Stimulated activated CD8-positive, alpha-beta memory T cell treated with anti-CD3 and anti-CD28 coated beads, Interleukin-15, amount 100 ng/mL, for 24 hours (primary cell): ENCODE measurements at regions not wholly inside any gene's neighbourhood (a gene's known extent, or its start where the extent isn't known, plus 50 kb on each side); places are given as distances from the start of the nearest gene placed in this dataset.
"Not testable (repeated sequence)": the region's sequence is repeated elsewhere in the genome, so short reads cannot be mapped to it uniquely, and the experiment has no call there.

Source experiments
- DNase-seq: peaks from one replicate; pipeline ENCODE4 v3.0.0-alpha.2; 2020; ENCODE audit warnings: low read depth

GRCh38 chr9:75672478-75672877 lies 218.0 kb upstream of the PCSK5 start:
- no peak for DNase-seq

DNA sequence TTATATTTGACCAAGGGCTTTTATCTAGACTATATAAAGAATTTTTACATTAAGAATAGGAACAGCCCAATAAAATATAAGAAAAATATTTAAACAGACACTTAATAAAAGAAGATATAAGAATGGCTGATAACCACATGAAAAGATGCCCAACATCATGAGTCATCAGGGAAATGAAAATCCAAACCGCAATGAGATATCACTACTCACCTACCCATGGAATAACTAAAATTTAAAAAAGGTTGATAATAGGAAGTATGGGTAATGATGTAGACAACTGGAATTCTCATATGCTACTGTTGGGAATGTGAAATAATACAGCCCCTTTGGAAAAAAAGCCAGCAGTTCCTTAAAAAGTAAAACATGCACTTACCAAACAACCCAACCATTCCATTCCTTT lies 206.9 kb upstream of the PCSK5 start:
- no peak for DNase-seq

GRCh38 chr9:75685062-75685461 lies 205.4 kb upstream of the PCSK5 start:
- no peak for DNase-seq

GRCh38 chr9:75687359-75687953 lies 203.0 kb upstream of the PCSK5 start:
- DNase-seq = no peak

DNA sequence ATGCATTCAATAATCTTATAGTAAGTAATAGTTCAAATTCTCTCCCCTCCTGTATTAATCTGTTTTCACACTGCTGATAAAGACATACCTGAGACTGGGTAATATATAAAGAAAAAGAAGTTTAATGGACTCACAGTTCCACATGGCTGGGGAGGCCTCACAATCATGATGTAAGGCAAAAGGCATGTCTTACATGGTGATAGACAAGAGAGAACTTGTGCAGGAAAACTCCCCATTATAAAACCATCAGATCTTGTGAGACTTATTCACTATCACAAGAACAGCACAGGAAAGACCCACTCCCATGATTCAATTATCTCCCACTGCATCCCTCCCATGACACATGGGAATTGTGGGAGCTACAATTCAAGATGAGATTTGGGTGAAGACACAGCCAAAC lies 199.9 kb upstream of the PCSK5 start:
- not testable (repeated sequence) for DNase-seq

GRCh38 chr9:75691408-75691807 lies 199.1 kb upstream of the PCSK5 start:
- no peak for DNase-seq

- DNase-seq = no peak
Observed at GRCh38 chr9:75692309-75692708, 198.2 kb upstream of the PCSK5 start.

GRCh38 chr9:75695921-75696320 lies 194.6 kb upstream of the PCSK5 start:
- DNase-seq = no peak

- no peak for DNase-seq
Observed at GRCh38 chr9:75699017-75699416, 191.5 kb upstream of the PCSK5 start.

GRCh38 chr9:75699625-75700251 lies 190.7 kb upstream of the PCSK5 start:
- no peak for DNase-seq

DNA sequence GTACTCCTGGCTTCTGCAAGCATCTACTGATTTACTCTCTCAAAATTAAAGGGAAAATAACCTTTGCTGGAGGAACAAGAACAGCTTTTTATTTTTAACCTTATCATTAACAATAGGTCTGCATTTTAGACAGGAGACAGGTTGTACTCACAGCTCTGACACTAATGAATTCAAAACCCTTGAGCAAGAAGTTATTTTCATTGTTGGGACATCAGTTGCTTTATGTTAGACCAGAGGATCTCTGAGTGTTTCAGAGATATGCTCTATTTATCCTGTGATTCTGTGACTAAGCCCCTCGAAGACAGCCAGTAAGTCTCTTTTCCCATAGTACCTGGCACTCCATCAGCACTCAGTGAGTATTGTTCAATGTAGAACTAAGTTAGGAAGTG lies 190.2 kb upstream of the PCSK5 start:
- DNase-seq = no peak

DNA sequence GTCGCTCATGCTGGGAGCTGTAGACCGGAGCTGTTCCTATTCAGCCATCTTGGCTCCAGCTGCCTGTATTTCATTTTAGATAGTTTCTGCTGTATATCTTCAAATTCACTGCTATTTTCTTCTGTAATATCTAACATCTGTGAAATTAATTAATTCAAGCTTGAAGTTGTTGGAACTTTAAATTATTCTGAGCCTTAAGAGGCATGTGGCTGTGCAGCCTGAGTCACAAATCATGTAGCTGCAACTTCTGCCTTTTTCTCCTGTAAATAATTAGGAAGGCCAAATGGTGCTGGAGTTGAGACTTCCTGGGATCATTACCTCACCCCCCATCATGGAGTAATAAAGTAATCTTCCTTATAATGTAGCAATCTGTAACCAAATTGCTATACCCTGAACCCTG lies 183.3 kb upstream of the PCSK5 start:
- DNase-seq = no peak

GRCh38 chr9:75709698-75710097 lies 180.8 kb upstream of the PCSK5 start:
- no peak for DNase-seq

- no peak for DNase-seq
Observed at GRCh38 chr9:75712700-75713099, 177.8 kb upstream of the PCSK5 start.

GRCh38 chr9:75713335-75713734 lies 177.1 kb upstream of the PCSK5 start:
- DNase-seq = no peak

DNA sequence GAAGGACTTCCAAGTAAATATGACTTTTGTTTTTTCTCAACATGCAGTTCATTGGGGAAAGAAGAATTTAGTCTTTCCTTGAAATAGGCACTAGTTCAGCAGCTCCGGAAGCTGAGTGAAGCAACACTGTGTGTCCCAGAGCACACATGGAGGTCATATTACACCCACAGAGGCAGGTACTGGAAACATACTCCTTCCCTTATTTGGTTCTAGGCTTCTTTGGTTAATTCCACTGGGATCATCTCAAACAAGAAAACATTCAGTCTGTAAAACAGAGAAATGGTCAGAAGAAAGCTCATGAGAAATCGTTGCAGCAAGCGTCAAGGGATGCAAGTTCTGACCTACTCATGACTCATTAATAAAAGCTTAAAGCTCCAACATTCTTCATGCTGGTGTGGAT lies 175.1 kb upstream of the PCSK5 start:
- no peak for DNase-seq

DNA sequence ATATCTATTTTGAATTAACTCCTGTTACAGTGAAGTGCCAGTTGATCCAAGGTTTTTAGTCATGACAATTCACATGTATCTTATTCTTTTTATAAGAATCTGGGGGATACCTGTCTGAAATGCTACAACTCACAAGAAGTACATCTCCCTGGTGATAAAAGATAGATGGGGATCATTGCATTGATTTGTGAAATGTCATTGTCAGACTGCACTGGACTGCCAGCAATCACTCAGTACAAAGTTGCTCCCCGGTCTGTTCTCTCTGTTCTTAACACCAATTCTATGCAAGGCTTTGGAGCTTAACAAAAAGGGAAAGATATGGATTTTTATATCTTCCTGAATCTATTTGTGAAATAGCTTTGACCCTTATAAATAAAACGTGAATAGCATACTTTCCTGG lies 171.8 kb upstream of the PCSK5 start:
- no peak for DNase-seq

GRCh38 chr9:75728391-75728790 lies 162.1 kb upstream of the PCSK5 start:
- no peak for DNase-seq

- DNase-seq = no peak
Observed at GRCh38 chr9:75734802-75735201, 155.7 kb upstream of the PCSK5 start.

DNA sequence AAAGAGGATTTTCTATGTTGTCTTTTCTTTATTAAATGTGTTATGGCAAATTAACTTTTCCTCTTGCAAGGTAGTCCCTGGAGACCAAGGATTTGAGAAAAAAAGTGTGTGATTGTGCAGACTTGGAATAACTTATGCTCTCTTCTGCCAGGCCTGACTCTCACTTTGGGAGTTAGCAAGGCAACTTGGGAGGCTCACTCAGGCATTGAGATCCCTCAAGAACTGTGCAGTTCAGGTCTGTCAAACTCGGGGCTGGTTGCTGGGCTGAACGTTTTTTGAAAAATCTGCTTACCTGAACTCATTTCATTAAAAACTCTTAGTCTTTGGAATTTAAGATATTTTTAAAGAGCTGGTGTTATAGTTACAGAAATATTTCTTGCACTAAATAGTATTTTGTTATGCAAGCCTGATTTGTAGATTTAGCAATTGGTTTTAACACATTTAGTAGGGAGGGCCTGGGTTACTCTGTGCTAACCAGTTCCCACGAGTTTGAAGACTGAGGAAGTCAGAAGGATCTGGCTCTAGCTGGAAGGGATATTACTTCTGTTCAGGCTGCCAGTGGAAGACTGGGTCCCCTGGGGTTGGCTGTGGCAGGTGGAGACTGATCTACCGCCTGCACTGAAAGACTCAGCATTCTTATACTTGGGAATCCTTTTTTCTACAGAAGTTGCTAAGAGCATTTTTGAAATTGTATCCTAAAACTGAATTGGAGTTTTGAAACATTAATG lies 150.4 kb upstream of the PCSK5 start:
- DNase-seq = no peak

DNA sequence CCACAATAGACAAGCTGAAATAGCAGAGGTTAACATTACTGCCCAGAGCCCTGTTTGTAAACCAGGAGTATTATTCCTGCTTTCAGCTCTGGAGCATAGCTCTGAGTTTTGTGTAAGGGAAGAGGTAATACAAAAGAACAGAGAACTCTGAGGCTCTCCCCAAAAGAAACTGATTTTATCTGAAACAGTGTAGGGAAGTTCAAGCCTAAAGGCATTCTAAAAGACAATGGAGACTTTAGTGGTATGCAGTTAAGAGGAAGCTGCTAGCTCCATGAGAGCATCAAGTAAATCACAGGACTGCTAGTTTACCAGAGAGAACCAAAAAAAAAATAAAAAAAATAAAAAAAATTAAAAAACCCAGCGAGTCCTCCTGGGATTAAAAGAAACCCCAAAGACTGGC lies 146.6 kb upstream of the PCSK5 start:
- no peak for DNase-seq

DNA sequence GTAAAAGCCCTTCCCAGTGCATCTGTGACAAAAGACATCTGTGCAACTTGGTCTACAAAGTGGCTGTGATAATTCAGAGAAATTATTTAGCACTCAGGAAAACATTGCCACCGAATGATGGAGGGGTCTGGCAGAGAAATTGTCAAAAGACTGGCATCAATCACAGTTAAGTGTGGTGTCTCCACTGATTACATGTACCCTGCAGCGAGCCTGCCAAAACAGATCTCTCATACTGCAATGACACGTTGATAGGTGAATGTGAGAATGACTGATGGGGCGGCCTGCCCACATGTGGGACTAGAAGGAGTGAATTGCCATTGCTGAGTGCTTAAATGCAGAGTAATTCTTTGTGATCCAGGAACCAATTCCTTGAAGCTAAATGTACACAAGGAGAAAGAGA lies 136.4 kb upstream of the PCSK5 start:
- no peak for DNase-seq

GRCh38 chr9:75775166-75775565 lies 115.3 kb upstream of the PCSK5 start:
- no peak for DNase-seq
